ENCODE measurements at regions not wholly inside any gene's neighbourhood (a gene's known extent, or its start where the extent isn't known, plus 50 kb on each side); places are given as distances from the start of the nearest gene placed in this dataset.

DNA sequence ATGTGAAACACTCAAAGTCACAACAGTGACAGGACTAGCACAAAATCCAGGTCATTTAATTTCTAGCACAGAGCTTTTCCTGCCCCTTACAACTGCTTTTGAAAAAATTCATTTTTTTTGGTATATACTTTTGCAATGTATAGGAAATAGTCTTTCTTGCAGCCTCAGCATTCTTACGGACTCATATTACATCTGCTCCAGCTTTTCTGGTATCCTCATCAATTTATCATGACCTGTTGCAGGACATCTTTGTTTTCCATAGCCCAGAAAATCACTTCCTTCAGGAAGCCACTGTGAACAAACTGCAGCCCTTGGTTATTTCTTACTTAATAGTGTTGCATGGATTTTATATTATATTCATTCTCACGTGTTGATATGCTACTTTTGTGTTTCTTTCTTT lies 347.9 kb upstream of the MTPN start:
- no peaks in the 10 kb centered on the region for H3K9me3 Mint-ChIP-seq (ENCODE audit: unreplicated experiment)
- no peak overlapping the region for H3K4me3 Mint-ChIP-seq (ENCODE audit: unreplicated experiment)
- TF ChIP-seq, protein P1, sequence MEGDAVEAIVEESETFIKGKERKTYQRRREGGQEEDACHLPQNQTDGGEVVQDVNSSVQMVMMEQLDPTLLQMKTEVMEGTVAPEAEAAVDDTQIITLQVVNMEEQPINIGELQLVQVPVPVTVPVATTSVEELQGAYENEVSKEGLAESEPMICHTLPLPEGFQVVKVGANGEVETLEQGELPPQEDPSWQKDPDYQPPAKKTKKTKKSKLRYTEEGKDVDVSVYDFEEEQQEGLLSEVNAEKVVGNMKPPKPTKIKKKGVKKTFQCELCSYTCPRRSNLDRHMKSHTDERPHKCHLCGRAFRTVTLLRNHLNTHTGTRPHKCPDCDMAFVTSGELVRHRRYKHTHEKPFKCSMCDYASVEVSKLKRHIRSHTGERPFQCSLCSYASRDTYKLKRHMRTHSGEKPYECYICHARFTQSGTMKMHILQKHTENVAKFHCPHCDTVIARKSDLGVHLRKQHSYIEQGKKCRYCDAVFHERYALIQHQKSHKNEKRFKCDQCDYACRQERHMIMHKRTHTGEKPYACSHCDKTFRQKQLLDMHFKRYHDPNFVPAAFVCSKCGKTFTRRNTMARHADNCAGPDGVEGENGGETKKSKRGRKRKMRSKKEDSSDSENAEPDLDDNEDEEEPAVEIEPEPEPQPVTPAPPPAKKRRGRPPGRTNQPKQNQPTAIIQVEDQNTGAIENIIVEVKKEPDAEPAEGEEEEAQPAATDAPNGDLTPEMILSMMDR (IDR thresholded peaks at IDR 0.05), result no peak
- no peak overlapping the region for H3K27ac Mint-ChIP-seq (ENCODE audit: unreplicated experiment)
- no peak for DNase-seq (ENCODE audit: extremely low spot score, unreplicated experiment)
- H3K36me3 Mint-ChIP-seq (ENCODE audit: unreplicated experiment), result no peaks in the 10 kb centered on the region
- H3K4me1 Mint-ChIP-seq (ENCODE audit: unreplicated experiment), result no peaks in the 10 kb centered on the region
- peaks cover 15% of the 10 kb centered on the region for H3K27me3 Mint-ChIP-seq (ENCODE audit: unreplicated experiment)

DNA sequence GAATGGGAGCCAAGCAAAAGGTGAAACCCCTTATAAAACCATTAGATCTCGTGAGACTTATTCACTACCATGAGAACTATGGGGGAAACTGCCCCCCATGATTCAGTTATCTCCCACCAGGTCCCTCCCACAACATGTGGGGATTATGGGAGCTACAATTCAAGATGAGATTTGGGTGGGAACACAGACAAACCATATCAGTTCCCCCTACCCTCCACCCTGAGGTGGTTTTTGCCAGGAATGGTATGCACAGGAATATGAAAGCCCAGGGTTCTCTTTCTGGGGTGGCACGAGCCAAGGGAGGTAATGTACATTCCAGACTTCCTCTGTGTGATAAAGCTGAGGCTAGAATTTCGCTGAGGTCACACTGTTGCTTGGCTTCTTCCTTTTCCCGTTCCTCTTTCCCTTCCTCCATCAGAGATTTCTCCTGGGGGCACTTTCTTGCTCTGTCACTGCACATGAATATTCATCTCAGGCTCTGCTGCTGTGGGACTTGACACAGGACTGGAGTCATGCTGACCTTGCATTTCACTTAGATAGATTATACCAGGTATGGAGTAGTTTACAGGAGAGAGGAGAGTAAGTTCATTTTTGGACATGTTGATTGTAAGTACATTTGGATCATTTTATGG lies 347.0 kb upstream of the MTPN start:
- no peak for DNase-seq (ENCODE audit: extremely low spot score, unreplicated experiment)
- TF ChIP-seq, protein P1 (IDR thresholded peaks at IDR 0.05), result no peak
- H3K4me1 Mint-ChIP-seq (ENCODE audit: unreplicated experiment), result no peaks in the 10 kb centered on the region
- no peak overlapping the region for H3K27ac Mint-ChIP-seq (ENCODE audit: unreplicated experiment)
- H3K27me3 Mint-ChIP-seq (ENCODE audit: unreplicated experiment), result peaks cover 14% of the 10 kb centered on the region
- H3K9me3 Mint-ChIP-seq (ENCODE audit: unreplicated experiment), result no peaks in the 10 kb centered on the region
- no peak overlapping the region for H3K4me3 Mint-ChIP-seq (ENCODE audit: unreplicated experiment)
- no peaks in the 10 kb centered on the region for H3K36me3 Mint-ChIP-seq (ENCODE audit: unreplicated experiment)

DNA sequence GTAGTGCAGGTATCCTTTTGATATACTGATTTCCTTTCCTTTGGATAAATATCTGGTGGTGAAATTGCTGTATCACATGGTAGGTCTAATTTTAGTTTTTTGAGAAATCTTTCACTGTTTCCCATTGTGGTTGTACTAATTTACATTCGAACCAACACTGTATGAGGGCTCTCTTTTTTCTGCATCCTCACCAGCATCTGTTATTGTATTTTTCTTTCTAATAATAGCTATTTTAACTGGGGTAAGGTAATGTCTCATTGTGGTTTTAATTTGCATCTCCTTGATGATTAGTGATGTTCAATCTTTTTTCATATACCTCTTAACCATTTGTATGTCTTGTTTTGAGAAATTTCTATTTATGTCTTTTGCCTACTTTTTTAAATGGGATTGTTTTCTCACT lies 335.4 kb upstream of the MTPN start:
- H3K4me3 Mint-ChIP-seq (ENCODE audit: unreplicated experiment), result no peak overlapping the region
- no peak for DNase-seq (ENCODE audit: extremely low spot score, unreplicated experiment)
- H3K4me1 Mint-ChIP-seq (ENCODE audit: unreplicated experiment), result no peaks in the 10 kb centered on the region
- H3K27ac Mint-ChIP-seq (ENCODE audit: unreplicated experiment), result no peak overlapping the region
- H3K27me3 Mint-ChIP-seq (ENCODE audit: unreplicated experiment), result peaks cover 13% of the 10 kb centered on the region
- H3K36me3 Mint-ChIP-seq (ENCODE audit: unreplicated experiment), result no peaks in the 10 kb centered on the region
- H3K9me3 Mint-ChIP-seq (ENCODE audit: unreplicated experiment), result peaks cover 19% of the 10 kb centered on the region
- TF ChIP-seq, protein P1 (IDR thresholded peaks at IDR 0.05), result no peak

DNA sequence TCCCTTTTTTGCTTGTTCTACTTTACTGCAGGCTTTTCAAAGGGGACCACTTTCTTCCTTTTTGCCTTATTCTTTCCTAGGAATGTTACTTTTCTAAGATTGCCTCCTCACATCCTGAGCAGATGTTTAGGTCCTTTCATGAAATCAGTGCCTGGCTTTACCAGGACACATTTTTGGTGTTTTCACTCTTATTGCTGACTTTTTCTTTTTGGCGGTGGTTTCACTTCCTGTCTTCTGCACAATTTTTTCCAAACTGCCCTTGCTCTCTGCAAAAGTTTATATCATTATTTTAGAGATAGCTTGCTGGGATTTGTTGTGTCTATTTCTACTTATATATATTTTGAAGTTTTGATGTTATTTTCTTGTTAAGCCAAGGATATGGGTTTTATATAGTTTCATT lies 332.2 kb upstream of the MTPN start:
- TF ChIP-seq, protein P1 (IDR thresholded peaks at IDR 0.05), result no peak
- no peaks in the 10 kb centered on the region for H3K4me1 Mint-ChIP-seq (ENCODE audit: unreplicated experiment)
- H3K4me3 Mint-ChIP-seq (ENCODE audit: unreplicated experiment), result no peak overlapping the region
- DNase-seq (ENCODE audit: extremely low spot score, unreplicated experiment), result no peak
- peaks cover 19% of the 10 kb centered on the region for H3K9me3 Mint-ChIP-seq (ENCODE audit: unreplicated experiment)
- H3K36me3 Mint-ChIP-seq (ENCODE audit: unreplicated experiment), result no peaks in the 10 kb centered on the region
- H3K27me3 Mint-ChIP-seq (ENCODE audit: unreplicated experiment), result peaks cover 11% of the 10 kb centered on the region
- no peak overlapping the region for H3K27ac Mint-ChIP-seq (ENCODE audit: unreplicated experiment)

DNA sequence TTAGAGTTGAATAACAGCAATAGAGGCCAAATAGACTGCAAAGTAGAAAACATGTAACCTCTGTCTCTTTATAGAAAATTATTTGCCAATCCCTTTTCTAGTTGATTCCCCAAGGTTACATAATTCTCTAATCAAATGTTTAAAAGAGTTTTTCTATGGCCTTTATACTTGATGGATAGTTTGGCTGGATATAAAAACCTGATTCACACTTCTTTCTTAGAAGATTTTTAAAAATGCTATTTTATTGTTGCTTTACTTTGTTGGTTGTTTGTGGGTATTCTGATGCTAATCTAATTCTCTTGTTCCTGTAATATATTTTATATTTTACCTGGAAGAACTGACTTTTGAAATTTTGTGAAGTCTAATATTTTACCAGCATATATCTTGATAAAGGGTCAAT lies 331.1 kb upstream of the MTPN start:
- no peak for DNase-seq (ENCODE audit: extremely low spot score, unreplicated experiment)
- H3K4me1 Mint-ChIP-seq (ENCODE audit: unreplicated experiment), result no peaks in the 10 kb centered on the region
- peaks cover 24% of the 10 kb centered on the region for H3K9me3 Mint-ChIP-seq (ENCODE audit: unreplicated experiment)
- no peak overlapping the region for H3K4me3 Mint-ChIP-seq (ENCODE audit: unreplicated experiment)
- peaks cover 8% of the 10 kb centered on the region for H3K27me3 Mint-ChIP-seq (ENCODE audit: unreplicated experiment)
- no peak overlapping the region for H3K27ac Mint-ChIP-seq (ENCODE audit: unreplicated experiment)
- TF ChIP-seq, protein P1 (IDR thresholded peaks at IDR 0.05), result no peak
- H3K36me3 Mint-ChIP-seq (ENCODE audit: unreplicated experiment), result no peaks in the 10 kb centered on the region

Data from osteocyte (in vitro differentiated cells).